ENCODE measurements at regions not wholly inside any gene's neighbourhood (a gene's known extent, or its start where the extent isn't known, plus 50 kb on each side); places are given as distances from the start of the nearest gene placed in this dataset.

GRCh38 chr22:47357086-47357485 lies 594.6 kb downstream of the TBC1D22A start:
- H3K9ac ChIP-seq (ENCODE audit: insufficient read depth, low read depth, low read length) = no peak overlapping the region
- BruUV-seq (replicated peaks) = no TSS peak
- no peak for FAIRE-seq

GRCh38 chr22:47356511-47357011 lies 594.1 kb downstream of the TBC1D22A start:
- CTCF ChIA-PET (ENCODE audit: low intra/inter-chr PET ratio, low total read pairs) = no interaction called here
- FAIRE-seq = no peak
- in situ Hi-C loops (cut with HindIII; ENCODE audit: extremely low pct_ligation_motif_present, low pct_unique_long_range_greater_than_20kb) = no loop called here
- TF ChIP-seq EED (CRISPR knock-in tag; IDR thresholded peaks at IDR 0.05) (no peak), ZNF138 (CRISPR knock-in tag; IDR thresholded peaks at IDR 0.05; ENCODE audit: low read depth) (no peak), RORA (CRISPR knock-in tag; IDR thresholded peaks at IDR 0.05) (no peak), ARID3A (IDR thresholded peaks at IDR 0.05; ENCODE audit: low read depth, low read length) (no peak), MYC (CRISPR knock-in tag; IDR thresholded peaks at IDR 0.05; ENCODE audit: borderline replicate concordance) (no peak), FOXK2 (IDR thresholded peaks at IDR 0.05) (no peak), MXD3 (CRISPR knock-in tag; IDR thresholded peaks at IDR 0.05) (no peak), ZNF761 (CRISPR knock-in tag; conservative IDR thresholded peaks at IDR 0.05) (no peak), ZNF12 (CRISPR knock-in tag; IDR thresholded peaks at IDR 0.05) (no peak), BCL3 (CRISPR knock-in tag; IDR thresholded peaks at IDR 0.05) (no peak), THAP8 (CRISPR knock-in tag; IDR thresholded peaks at IDR 0.05; ENCODE audit: borderline replicate concordance) (no peak)

More at GRCh38 chr22:47357086-47357485, 594.6 kb downstream of the TBC1D22A start:
- TF ChIP-seq ZNF414 (CRISPR knock-in tag; IDR thresholded peaks at IDR 0.05) (no peak), PHF20 (CRISPR knock-in tag; IDR thresholded peaks at IDR 0.05) (no peak), KLF16 (CRISPR knock-in tag; IDR thresholded peaks at IDR 0.05) (no peak), TCF7 (IDR thresholded peaks at IDR 0.05; ENCODE audit: low read depth) (no peak)
- no peak overlapping the region for H3K4me3 ChIP-seq (replicated peaks in 1 of 3; ENCODE audit: insufficient read depth in 1 of 3, low read depth in 2 of 3, low read length in 3 of 3)
- H3K27ac ChIP-seq (ENCODE audit: extremely low read length, insufficient read depth, low read length) = no peak overlapping the region
- intact Hi-C loops (cut with micrococcal nuclease; ENCODE audit: unreplicated experiment) = no loop called here
- no peak overlapping the region for H2AFZ ChIP-seq (ENCODE audit: low read length)
- DNase-seq (ENCODE audit: low spot score) (no peak), ATAC-seq (no peak)
- in situ Hi-C loops (cut with HindIII; ENCODE audit: extremely low pct_ligation_motif_present, low pct_unique_long_range_greater_than_20kb) = no loop called here
- H3K4me1 ChIP-seq (ENCODE audit: insufficient read depth, low read length) = no peaks in the 10 kb centered on the region
- no peak overlapping the region for H3K4me2 ChIP-seq (ENCODE audit: low read depth, low read length)
- ChIA-PET POLR2A (no interaction called here), CTCF (ENCODE audit: low intra/inter-chr PET ratio, low total read pairs) (no interaction called here)
- peaks cover 6% of the 10 kb centered on the region; the same call in 1 of the 2 replicates for H3K9me3 ChIP-seq (ENCODE audit: low read length)
- H4K20me1 ChIP-seq (ENCODE audit: insufficient read depth, low read length) = no peaks in the 10 kb centered on the region
- WGBS (ENCODE audit: low lambda C conversion rate) = 28% methylated on average over 3 of the region's 7 CpGs
- H3K79me2 ChIP-seq (ENCODE audit: insufficient read depth, low read length) = no peaks in the 10 kb centered on the region
- H3K27me3 ChIP-seq (ENCODE audit: control insufficient read depth in 1 of 2, insufficient read depth in 2 of 2, low read length in 2 of 2) = no peaks in the 10 kb centered on the region; a peak in 3 of 5 replicates
- no peaks in the 10 kb centered on the region for H3K36me3 ChIP-seq (replicated peaks in 1 of 2; ENCODE audit: control insufficient read depth in 1 of 2, insufficient read depth in 2 of 2, low read length in 2 of 2)

More at GRCh38 chr22:47356511-47357011, 594.1 kb downstream of the TBC1D22A start:
- Histone ChIP-seq H3K36me3 (replicated peaks in 1 of 2; ENCODE audit: control insufficient read depth in 1 of 2, insufficient read depth in 2 of 2, low read length in 2 of 2) (no peaks in the 10 kb centered on the region), H3K9ac (ENCODE audit: insufficient read depth, low read depth, low read length) (no peak overlapping the region), H2AFZ (ENCODE audit: low read length) (no peak overlapping the region), H4K20me1 (ENCODE audit: insufficient read depth, low read length) (no peaks in the 10 kb centered on the region), H3K4me1 (ENCODE audit: insufficient read depth, low read length) (no peaks in the 10 kb centered on the region), H3K79me2 (ENCODE audit: insufficient read depth, low read length) (no peaks in the 10 kb centered on the region), H3K4me2 (ENCODE audit: low read depth, low read length) (no peak overlapping the region), H3K27me3 (ENCODE audit: control insufficient read depth in 1 of 2, insufficient read depth in 2 of 2, low read length in 2 of 2) (no peaks in the 10 kb centered on the region; a peak in 3 of 5 replicates), H3K27ac (ENCODE audit: extremely low read length, insufficient read depth, low read length) (no peak overlapping the region), H3K9me3 (ENCODE audit: low read length) (peaks cover under 1% of the 10 kb centered on the region; the same call in 1 of the 2 replicates), H3K4me3 (replicated peaks in 1 of 3; ENCODE audit: insufficient read depth in 1 of 3, low read depth in 2 of 3, low read length in 3 of 3) (no peak overlapping the region)
- no peak for ATAC-seq
- no TSS peak for BruUV-seq (replicated peaks)
- DNase-seq (ENCODE audit: low spot score) = no peak
- intact Hi-C loops (cut with micrococcal nuclease; ENCODE audit: unreplicated experiment) = no loop called here
- WGBS (ENCODE audit: low lambda C conversion rate) = 19% methylated on average over 3 of the region's 5 CpGs
- POLR2A ChIA-PET = no interaction called here

All from HepG2 (cell line).